GM21447 (cell line): ENCODE measurements at regions not wholly inside any gene's neighbourhood (a gene's known extent, or its start where the extent isn't known, plus 50 kb on each side); places are given as distances from the start of the nearest gene placed in this dataset.
"Not testable (repeated sequence)": the region's sequence is repeated elsewhere in the genome, so short reads cannot be mapped to it uniquely, and the experiment has no call there.

Experiments used
- ATAC-seq: cut with Tn5 transposase; IDR thresholded peaks from one replicate; pipeline ENCODE4 v1.9.1; 2021; ENCODE audit not compliant: unreplicated experiment

DNA sequence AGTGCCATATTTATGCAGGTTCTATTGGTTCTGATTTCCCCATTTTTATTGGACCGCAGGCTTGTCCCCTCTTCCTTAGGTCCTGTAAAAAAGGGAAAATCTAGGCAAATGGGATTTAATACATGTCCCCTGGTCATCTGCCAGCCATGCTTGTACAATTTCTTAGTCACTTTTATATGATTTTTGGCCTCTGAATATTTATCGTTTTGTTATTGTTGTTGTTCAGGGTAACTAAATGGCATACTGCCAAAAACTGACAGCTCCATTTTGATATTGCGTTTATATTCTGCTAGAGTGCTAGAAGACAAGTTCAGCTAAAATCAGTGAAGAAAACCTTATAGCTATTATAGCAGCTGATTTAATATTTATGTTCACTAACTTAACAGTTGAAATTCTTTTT is 770.2 kb upstream of the FAM174A start:
- ATAC-seq = no peak

DNA sequence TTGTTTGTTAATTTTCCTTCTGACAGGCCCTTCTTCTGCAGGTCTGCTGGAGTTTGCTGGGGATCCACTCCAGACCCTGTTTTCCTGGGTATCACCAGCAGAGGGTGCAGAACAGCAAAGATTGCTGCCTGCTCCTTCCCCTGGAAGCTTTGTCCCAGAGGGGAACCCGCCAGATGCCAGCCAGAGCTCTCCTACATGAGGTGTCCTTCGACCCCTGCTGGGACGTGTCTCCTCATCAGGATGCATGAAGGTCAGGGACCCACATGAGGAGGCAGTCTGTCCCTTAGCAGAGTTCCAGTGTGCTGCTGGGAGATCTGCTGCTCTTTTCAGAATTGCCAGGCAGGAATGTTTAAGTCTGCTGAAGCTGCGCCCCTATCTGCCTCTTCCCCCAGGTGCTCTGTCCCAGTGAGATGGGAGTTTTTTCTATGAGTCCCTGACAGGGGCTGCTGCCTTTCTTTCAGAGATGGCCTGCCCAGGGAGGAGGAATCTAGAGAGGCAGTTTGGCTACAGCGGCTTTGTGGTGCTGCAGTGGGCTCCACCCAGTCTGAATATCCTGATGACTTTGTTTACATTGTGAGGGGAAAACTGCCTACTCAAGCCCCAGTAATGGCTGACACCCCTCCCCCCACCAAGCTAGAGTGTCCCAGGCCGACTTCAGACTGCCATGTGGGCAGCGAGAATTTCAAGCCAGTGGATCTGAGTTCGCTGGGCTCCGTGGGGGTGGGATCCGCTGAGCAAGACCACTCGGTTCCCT is 772.0 kb upstream of the FAM174A start:
- no peak for ATAC-seq

DNA sequence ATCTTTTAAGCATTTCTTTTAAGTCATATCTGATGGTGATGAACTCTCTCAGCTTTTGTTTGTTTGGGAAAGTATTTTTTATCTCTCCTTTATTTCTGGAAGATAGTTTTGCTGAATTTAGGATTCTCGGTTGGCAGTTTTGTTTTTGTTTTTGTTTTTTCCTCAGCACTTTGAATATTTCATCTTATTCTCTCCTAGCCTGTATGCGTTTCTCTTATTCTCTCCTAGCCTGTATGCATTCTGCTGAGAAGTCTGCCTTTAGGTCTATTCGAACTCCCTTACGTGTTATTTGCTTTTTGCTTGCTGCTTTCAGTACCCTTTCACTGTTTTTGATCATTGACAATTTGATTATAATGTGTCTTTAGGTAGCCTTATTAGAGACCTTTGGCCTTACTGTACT is 787.8 kb upstream of the FAM174A start:
- ATAC-seq = no peak

DNA sequence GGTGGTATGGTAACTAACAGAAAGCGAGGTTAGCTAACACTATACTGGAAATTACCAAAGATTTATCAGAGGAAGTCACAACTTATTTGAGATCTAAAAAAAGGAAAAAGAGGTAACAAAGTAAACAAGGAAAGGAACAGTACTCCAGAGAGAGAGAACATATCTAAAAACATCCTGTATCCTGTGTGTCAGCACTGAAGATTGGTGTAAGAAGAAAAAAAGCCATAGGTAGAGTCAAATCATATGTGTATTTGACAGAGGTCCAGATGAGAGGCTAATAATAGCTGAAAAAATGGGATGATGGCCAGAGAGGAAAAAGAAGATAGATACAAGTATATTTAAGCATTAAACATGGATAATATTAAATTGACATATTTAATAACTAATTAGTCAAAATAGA is 802.0 kb upstream of the FAM174A start:
- not testable (repeated sequence) for ATAC-seq

DNA sequence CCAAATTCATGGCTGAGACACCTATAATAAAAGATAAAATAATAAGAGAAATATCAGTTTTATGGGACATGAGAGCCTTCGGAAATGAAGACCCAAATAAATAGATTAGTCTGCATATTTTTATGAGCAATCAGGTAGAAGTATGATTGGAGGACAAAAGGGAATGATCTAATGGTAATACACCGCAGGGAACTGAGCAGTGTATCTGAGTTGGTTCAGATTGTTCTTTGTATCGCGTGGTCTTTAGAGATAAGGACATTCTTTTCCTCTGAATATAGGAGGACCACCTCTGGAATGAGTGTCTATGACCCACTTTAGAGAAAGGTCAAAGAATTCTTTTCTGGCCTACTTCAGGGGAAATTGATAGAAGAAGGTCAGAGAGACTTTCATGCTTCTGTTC is 801.8 kb upstream of the CHD1 start:
- not testable (repeated sequence) for ATAC-seq

DNA sequence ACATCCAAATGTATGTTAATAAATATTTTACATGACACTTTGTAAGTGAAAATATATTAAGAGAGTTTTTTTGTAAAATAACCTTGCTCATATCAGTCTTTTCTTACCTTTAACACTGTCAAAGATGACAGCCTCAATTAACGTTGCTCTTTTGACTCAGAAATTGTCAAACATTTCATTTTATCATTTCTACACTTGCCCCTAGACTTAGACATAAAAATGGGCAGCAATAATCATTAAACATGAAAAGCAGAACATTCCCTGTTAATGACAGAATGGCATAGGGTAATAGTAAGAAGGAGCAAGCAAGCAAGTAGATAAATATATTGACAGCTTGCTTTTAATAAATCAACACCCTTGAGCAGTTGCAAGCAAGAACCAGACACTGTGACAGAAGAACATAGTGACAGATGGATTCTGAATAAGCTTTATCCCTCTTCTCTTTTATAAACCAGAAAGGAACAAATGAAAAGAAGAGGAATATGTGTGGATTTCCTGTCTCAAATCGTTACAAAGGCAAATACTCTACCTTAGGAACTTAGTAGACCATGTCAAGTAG is 796.0 kb upstream of the CHD1 start:
- no peak for ATAC-seq

DNA sequence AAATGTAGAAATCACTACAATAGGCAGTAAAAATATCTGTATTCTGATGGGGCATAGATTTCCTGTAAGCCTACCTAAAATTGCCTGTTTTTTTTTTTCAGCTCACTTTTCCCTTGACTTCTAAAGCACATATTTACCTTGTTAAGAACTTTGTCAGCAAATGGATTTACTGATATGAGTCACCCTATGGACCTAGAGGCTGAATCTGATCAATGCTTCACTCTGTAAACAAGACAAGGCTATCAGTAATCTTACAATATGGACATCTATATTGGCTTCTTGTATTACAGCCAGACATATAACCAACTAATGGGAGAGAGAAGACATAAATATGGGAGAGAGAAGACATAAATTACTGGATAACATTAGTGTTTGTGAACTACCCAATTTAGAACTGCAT is 792.7 kb upstream of the CHD1 start:
- no peak for ATAC-seq

DNA sequence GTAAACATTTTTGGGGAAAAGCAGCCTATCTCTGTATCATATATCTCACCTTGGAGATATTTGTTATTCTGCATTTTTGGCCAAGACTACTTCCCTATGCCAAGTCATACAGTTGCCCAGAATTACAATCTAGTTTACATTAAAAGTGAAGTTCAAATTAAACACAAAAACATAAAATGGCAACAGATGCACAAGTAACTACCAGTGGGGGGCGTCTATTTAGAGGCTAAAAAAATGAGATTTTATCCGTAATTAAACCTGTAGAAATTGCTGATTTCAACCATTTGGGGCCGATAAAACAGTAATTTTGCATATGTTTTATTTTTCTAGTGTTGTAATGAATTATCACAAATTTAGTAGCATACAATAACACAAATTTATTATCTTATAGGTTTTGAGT is 787.1 kb upstream of the CHD1 start:
- ATAC-seq = no peak

DNA sequence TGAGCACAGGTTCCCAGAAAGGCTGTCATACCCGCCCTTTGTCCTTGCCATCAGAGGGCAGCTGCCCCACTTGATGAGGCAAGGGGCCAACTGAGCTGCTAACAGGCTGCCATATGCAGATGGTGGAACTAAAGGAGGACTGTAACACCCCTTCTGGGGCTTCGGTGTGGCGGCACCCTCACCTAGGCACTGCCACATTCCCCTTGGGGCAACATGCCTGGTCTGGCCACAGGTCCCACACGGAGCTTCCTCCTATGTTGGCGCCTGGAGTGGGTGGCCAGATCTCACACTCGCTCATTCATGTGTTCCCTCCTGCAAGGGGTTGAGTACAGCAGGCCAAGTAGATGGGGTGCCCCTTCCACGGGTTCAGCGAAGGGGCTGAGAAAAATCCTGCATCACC is 777.4 kb upstream of the CHD1 start:
- no peak for ATAC-seq

DNA sequence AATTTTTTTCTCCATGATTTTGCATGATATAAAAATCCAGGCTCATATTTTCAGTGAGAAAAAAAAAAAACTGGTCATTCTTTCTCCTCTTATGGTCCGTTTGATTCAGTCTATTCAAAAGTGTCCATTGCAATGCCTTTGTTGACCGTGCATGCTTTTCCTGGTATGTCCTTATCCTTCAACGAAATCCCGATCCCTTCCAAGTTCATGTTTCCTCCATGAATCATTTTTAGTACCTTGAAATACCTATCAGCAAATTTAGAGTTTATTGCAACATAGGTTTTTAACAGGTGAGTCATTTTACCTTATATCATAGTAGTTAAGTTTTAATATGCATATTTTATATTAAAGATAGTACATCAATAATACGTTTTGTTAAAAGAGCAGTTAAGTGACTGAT is 773.8 kb upstream of the CHD1 start:
- ATAC-seq = no peak

DNA sequence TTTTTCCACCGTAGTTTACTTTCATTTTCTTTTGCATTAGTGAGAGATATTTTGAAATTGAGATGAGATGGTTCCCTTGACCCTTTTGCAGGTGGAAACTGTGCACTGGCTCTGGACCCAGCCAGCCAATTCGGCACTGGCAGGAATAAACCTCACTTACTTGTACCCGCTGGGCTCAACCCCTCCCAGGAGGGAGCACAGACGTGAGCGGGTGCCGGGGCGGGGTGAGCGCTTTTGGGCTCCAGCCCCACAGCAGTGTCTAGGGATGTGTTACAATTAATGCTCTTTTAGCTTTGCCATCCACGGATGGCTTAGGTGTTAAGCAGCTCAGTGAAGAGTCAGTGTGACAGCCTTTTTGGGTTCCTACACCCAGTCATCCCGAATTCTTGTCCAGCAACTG is 766.1 kb upstream of the CHD1 start:
- ATAC-seq = no peak

DNA sequence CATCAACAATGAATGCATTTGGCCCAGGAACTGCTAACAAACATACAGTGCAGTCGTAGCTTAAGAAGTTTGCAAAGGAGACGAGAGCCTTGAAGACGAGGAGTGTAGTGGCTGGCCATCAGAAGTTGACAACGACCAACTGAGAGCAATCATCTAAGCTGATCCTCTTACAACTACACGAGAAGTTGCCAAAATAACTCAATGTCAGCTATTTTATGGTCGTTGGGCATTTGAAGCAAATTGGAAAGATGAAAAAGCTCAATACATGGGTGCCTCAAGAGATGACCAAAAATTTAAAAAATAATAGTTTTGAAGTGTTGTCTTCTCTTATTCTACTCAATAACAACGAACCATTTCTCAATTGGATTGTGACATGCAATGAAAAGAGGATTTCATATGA is 757.7 kb upstream of the CHD1 start:
- ATAC-seq = no peak

DNA sequence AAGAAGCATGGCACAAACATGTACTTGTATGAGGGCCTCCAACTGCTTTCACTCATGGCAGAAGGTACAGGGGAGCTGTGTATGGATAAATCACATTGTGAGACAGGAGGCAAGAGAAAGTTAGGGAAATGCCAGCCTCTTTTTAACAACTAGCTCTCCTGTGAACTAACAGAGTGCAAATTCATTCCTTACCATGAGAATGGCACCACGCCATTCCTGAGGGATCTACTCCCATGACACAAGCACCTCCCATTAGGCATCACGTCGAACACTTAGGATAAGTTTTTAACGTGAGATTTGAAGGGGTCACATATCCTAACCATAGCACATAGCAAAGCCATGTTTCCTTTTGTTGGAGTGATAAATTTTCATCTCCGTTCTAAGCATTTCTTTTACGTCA is 747.2 kb upstream of the CHD1 start:
- no peak for ATAC-seq

DNA sequence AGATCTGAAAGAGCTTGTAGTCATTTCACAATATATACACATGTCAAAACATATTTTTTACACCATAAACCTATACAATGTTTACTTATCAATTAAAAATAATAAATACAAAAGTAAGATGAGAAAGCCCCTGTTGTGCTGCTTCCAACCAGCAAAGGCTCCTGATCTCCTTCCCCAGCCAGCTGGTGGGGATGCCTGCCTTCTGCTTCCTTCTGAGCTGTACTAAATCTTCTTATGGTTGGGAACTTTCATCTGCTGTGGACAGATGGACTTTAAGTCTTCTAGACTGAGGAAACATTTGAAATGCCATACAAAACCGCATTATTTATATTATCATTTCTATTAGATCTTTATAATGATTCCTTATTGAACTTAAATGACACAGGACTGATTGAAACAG is 745.3 kb upstream of the CHD1 start:
- no peak for ATAC-seq

DNA sequence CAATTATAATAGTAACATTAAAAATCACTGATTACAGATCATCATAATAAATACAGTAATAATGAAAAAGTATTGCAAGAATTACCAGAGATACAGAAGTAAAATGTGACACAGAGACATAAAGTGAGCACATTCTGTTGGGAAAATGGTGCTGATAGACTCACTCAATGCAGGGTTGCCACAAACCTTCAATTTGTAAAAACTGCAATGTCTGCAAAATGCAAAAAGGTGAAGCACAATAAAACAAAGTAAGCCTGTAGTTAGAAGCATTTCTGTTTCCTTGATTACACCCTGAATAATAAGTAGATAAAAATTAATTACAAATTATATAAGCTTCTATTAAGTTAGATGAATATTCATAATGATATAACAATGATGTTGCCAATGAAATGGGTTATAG is 736.2 kb upstream of the CHD1 start:
- ATAC-seq = no peak

DNA sequence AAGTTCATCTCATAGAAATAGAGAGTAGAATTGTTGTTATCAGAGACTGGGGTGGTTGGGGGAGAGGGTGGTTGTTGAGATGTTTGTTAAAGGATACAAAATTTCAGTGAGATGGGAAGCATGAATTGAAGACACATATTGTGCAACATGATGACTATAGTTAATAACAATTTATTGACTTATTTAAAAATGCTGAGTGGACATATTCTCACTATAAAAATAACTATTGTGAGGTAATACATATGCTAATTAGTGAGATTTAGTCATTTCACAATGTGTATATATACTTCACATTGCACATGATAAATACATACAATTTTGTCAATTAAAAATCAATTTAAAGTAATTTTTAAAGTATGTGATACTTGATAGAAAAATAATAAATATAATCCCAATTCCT is 722.5 kb upstream of the CHD1 start:
- no peak for ATAC-seq

DNA sequence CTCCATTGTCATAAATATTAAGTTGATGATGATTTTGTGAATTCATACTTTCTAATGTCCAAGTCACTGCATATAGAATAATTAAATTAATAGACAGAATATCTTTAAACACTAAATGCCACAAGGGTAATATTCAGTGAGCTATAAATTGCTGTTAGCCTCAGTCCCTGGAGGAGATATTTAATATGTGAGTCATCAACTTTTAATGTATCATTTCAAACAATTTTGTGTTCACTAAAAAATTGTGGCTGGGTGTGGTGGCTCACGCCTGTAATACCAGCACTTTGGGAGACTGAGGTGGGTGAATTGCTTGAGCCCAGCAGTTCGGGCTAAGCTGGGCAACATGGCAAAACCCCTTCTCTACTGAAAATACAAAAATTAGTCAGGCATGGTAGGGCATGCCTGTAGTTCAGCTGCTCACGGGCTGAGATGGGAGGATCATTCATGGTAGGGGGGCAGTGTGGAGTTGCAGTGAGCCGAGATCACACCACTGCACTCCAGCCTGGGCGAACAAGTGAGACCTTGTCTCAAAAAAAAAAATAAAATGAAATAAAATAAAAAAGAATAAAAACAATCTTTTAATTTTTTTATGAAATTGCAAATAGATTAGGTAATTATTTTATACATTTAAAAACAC is 717.3 kb upstream of the CHD1 start:
- no peak for ATAC-seq

DNA sequence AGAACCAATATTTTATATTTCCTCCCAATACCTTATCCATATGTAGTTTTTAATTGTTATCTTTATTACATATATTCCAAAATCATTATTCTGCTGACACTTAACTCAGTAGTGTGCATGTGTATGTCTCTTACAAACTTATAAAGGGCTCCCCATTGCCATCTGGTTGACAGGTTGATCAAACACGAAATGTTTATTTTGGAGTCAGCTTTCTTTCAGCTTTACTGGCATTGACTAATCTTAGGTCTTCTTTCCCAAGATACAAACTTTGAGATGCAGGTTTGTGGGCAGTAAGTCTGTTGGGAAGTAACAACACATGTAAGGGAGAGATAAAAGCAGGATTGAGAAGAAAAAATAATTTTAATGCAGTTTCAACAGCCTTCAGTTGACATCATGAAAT is 716.0 kb upstream of the CHD1 start:
- ATAC-seq = no peak

DNA sequence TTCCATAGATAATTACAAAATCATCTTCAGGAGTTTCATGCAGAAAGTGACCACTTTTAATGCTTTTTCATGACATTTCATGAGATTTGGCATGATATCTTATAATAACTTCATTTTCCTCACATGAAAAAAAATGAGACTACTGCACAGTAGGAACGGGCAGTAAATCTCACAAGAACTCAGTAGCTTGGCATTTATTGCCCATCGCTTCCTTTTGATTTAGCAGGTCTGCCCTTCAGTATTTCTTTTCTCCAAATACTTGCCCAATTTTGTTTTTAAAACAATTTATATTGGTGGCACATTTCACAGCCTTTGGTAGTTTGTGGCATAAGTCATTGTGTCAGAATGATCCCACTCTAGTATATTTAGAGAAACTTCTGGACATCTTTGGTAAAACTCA is 711.8 kb upstream of the CHD1 start:
- no peak for ATAC-seq

DNA sequence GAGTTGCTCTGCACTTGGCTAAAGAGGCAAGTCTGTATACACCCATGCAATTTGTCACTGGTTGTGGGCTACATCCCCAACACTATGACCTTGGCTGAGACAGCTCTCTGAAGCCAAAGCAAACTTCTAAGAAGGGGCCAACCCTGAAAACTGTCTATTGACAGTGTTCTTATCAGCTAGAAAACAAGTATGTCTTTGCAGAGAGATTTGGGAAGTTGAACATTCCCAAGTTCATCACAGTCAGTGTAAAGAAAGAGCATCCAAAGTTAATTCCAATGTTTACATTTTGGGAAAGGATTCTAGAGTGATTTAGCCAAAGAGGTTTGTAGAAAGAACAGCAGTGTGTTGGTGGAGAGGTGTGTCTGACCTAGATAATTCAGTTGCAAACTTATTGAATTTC is 711.1 kb upstream of the CHD1 start:
- no peak for ATAC-seq

DNA sequence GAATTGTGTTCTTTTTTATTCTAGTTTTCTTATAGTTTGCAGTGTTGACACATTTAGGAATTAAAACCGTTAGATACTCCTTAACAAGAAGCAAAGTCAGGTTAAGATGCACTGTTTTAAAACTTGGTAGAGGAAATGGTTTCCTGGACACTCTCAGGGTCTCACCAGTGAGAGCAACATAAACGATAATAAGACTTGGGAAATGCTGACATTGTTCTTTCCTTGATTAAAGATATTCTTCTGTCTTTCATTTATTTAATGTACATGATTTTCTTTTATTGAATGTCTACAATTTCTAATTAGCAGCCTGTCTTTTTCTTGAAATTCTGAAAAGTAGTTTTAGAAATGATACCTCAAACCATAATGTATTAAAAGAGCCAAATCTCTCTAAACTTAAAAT is 707.9 kb upstream of the CHD1 start:
- no peak for ATAC-seq

DNA sequence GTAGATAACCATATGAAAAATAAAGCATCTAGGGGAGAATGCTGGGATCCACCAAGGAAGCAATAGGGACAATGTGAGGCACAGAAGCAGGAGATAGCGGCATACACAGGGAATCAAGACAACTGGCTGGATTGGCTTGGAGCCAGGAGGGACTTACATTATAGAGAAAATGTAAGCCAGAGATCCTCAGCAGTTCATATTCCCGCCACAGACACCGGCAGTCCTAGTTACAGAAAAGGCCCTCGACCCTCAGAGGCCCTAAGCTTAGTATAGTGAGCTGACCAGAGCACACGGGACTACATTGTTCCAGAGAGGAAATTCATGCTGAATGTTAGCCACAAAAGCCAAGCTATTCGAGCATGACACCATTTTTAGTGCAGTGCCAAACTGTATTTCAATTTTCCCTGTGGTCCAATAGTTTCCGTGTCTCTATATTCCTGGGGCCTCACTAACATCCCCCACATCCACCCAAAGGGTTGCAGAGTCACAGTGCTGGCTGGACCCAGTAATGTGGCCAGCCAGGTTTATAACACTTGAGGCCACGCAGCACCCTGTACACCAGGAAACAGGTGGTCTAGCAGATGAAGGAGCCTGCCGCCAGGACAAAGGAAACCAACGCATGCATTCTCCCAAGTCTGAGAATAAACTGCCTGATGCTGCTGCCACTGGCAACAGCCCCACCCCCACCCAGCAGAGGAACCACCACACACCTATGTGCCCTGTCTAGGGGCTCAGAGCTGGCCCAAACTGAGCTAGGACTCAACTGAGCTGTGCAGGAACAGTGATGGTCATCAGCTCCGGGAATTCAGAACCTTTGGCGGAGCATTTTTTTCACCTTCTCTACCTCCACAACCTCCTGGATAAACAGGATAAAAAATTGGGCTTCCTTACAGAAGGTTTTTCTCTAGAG is 693.2 kb upstream of the CHD1 start:
- ATAC-seq = no peak
